ENCODE measurements at regions not wholly inside any gene's neighbourhood (a gene's known extent, or its start where the extent isn't known, plus 50 kb on each side); places are given as distances from the start of the nearest gene placed in this dataset.

GRCh38 chrX:81857192-81857591 lies 655.3 kb downstream of the SH3BGRL start:
- TF ChIP-seq CTCF (IDR thresholded peaks at IDR 0.05) = no peak
- no peak for TF ChIP-seq POLR2A (IDR thresholded peaks at IDR 0.05)
- TF ChIP-seq EP300 (IDR thresholded peaks at IDR 0.05) = no peak
- H3K9me3 ChIP-seq = peaks cover 0 to 8% (median 1%) of the 10 kb centered on the region in 4 donors
- no peaks in the 10 kb centered on the region for H3K36me3 ChIP-seq
- H3K27ac ChIP-seq = no peak overlapping the region
- no peak for DNase-seq (ENCODE audit: low spot score in 2 of 2)
- no peaks in the 10 kb centered on the region for H3K27me3 ChIP-seq
- no peaks in the 10 kb centered on the region for H3K4me1 ChIP-seq
- H3K4me3 ChIP-seq = no peak overlapping the region

- TF ChIP-seq POLR2A (IDR thresholded peaks at IDR 0.05) = no peak
- TF ChIP-seq CTCF (IDR thresholded peaks at IDR 0.05) = no peak
- TF ChIP-seq EP300 (IDR thresholded peaks at IDR 0.05) = no peak
- no peaks in the 10 kb centered on the region for H3K36me3 ChIP-seq
- H3K27me3 ChIP-seq = no peaks in the 10 kb centered on the region
- no peak for DNase-seq (ENCODE audit: low spot score in 2 of 2)
- H3K4me3 ChIP-seq = no peak overlapping the region
- no peak overlapping the region for H3K27ac ChIP-seq
- no peaks in the 10 kb centered on the region for H3K9me3 ChIP-seq
- 73 to 78% methylated on average over 3 of the region's 3 CpGs for WGBS, 2 donors
- H3K4me1 ChIP-seq = no peaks in the 10 kb centered on the region
Measured at GRCh38 chrX:81866873-81867272, 665.0 kb downstream of the SH3BGRL start.

GRCh38 chrX:81868979-81869378 lies 667.1 kb downstream of the SH3BGRL start:
- H3K27ac ChIP-seq = no peak overlapping the region
- H3K9me3 ChIP-seq = no peaks in the 10 kb centered on the region
- no peaks in the 10 kb centered on the region for H3K36me3 ChIP-seq
- no peak overlapping the region for H3K4me3 ChIP-seq
- 87 to 100% methylated on average over 2 to 5 of the region's 5 CpGs for WGBS, 2 donors
- TF ChIP-seq POLR2A (IDR thresholded peaks at IDR 0.05) = no peak
- TF ChIP-seq CTCF (IDR thresholded peaks at IDR 0.05) = no peak
- TF ChIP-seq EP300 (IDR thresholded peaks at IDR 0.05) = no peak
- H3K27me3 ChIP-seq = no peaks in the 10 kb centered on the region
- no peaks in the 10 kb centered on the region for H3K4me1 ChIP-seq
- no peak for DNase-seq (ENCODE audit: low spot score in 2 of 2)

- TF ChIP-seq POLR2A (IDR thresholded peaks at IDR 0.05) = no peak
- no peak for TF ChIP-seq CTCF (IDR thresholded peaks at IDR 0.05)
- no peak for TF ChIP-seq EP300 (IDR thresholded peaks at IDR 0.05)
- H3K4me1 ChIP-seq = no peaks in the 10 kb centered on the region
- H3K4me3 ChIP-seq = no peak overlapping the region
- H3K27me3 ChIP-seq = no peaks in the 10 kb centered on the region
- DNase-seq (ENCODE audit: low spot score in 2 of 2) = no peak
- no peaks in the 10 kb centered on the region for H3K36me3 ChIP-seq
- no peaks in the 10 kb centered on the region for H3K9me3 ChIP-seq
- WGBS, 2 donors = 84 to 92% methylated on average over 3 of the region's 3 CpGs
- no peak overlapping the region for H3K27ac ChIP-seq
Measured at GRCh38 chrX:81874807-81875206, 672.9 kb downstream of the SH3BGRL start.

- no peak overlapping the region for H3K27ac ChIP-seq
- no peak for TF ChIP-seq CTCF (IDR thresholded peaks at IDR 0.05)
- TF ChIP-seq POLR2A (IDR thresholded peaks at IDR 0.05) = no peak
- TF ChIP-seq EP300 (IDR thresholded peaks at IDR 0.05) = no peak
- DNase-seq (ENCODE audit: low spot score in 2 of 2) = no peak
- no peaks in the 10 kb centered on the region for H3K36me3 ChIP-seq
- 83% methylated on average over 1 of the region's 1 CpG; no CpG with 5 or more reads in 1 of the 2 donors for WGBS, 2 donors
- no peak overlapping the region for H3K4me3 ChIP-seq
- H3K9me3 ChIP-seq = no peaks in the 10 kb centered on the region
- no peaks in the 10 kb centered on the region for H3K4me1 ChIP-seq
- H3K27me3 ChIP-seq = no peaks in the 10 kb centered on the region
Measured at GRCh38 chrX:81875800-81876199, 673.9 kb downstream of the SH3BGRL start.

Measured in tibial nerve (tissue), 4 donors.